CD4-positive, CD25-positive, alpha-beta regulatory T cell (primary cell): ENCODE measurements at regions not wholly inside any gene's neighbourhood (a gene's known extent, or its start where the extent isn't known, plus 50 kb on each side); places are given as distances from the start of the nearest gene placed in this dataset.

Experiments used
- ATAC-seq, 2 donors: fragments of 150-1000 bp; cut with Tn5 transposase; one replicate each; pipeline ENCODE4 v1.10.0; 2021; ENCODE audit warnings: low read depth in 2 of 2, moderate number of reproducible peaks in 2 of 2, moderate library complexity in 1 of 2
- DNase-seq, 3 donors: peaks; one replicate each; pipeline versions ENCODE4 v3.0.0 to v3.0.0-alpha.2; 2012 to 2022; ENCODE audit warnings: mixed read lengths in 1 of 3
- H3K27ac ChIP-seq: one replicate; pipeline ENCODE4 v1.7.0; 2013; ENCODE audit warnings: mild to moderate bottlenecking, low read length; ENCODE audit not compliant: insufficient read depth, poor library complexity, severe bottlenecking
- H3K27me3 ChIP-seq: one replicate; pipeline ENCODE4 v1.7.0; 2013; ENCODE audit warnings: low read length; ENCODE audit not compliant: control insufficient read depth, insufficient read depth
- H3K36me3 ChIP-seq: one replicate; pipeline ENCODE4 v1.7.0; 2013; ENCODE audit warnings: mild to moderate bottlenecking, low read length, moderate library complexity; ENCODE audit not compliant: control insufficient read depth, insufficient read depth
- H3K4me1 ChIP-seq: 2 replicates; pipeline ENCODE4 v1.7.0; 2013; ENCODE audit warnings: mild to moderate bottlenecking, low read length; ENCODE audit not compliant: insufficient read depth, control insufficient read depth, poor library complexity, severe bottlenecking
- H3K4me3 ChIP-seq: one replicate; pipeline ENCODE4 v1.7.0; 2013; ENCODE audit warnings: low read depth, mild to moderate bottlenecking, low read length, moderate library complexity
- H3K9me3 ChIP-seq, 2 experiments: 1 replicate in 1 of 2; 2 replicates in 1 of 2; pipeline ENCODE4 v1.7.0; 2013; ENCODE audit warnings: low read length in 2 of 2, mild to moderate bottlenecking in 1 of 2, moderate library complexity in 1 of 2; ENCODE audit not compliant: control insufficient read depth in 2 of 2
- H3K27ac Mint-ChIP-seq, 3 donors: one replicate each; pipeline ENCODE4 v1.8.0; 2020 to 2022; ENCODE audit warnings: mild to moderate bottlenecking in 3 of 3, mixed read lengths in 3 of 3, moderate library complexity in 2 of 3
- H3K27me3 Mint-ChIP-seq: one replicate; pipeline ENCODE4 v1.8.0; 2022; ENCODE audit warnings: mild to moderate bottlenecking, mixed read lengths
- H3K36me3 Mint-ChIP-seq: one replicate; pipeline ENCODE4 v1.8.0; 2020; ENCODE audit warnings: mixed read lengths
- H3K4me1 Mint-ChIP-seq, 4 donors: one replicate each; pipeline ENCODE4 v1.8.0; 2020 to 2022; ENCODE audit warnings: mixed read lengths in 4 of 4, mild to moderate bottlenecking in 1 of 4
- H3K4me3 Mint-ChIP-seq, 4 donors: one replicate each; pipeline ENCODE4 v1.8.0; 2020 to 2022; ENCODE audit warnings: mild to moderate bottlenecking in 4 of 4, mixed read lengths in 4 of 4, moderate library complexity in 3 of 4
- H3K9me3 Mint-ChIP-seq, 7 donors: one replicate each; pipeline ENCODE4 v1.8.0; 2020 to 2022; ENCODE audit warnings: mixed read lengths in 7 of 7, mild to moderate bottlenecking in 3 of 7, moderate library complexity in 2 of 7

DNA sequence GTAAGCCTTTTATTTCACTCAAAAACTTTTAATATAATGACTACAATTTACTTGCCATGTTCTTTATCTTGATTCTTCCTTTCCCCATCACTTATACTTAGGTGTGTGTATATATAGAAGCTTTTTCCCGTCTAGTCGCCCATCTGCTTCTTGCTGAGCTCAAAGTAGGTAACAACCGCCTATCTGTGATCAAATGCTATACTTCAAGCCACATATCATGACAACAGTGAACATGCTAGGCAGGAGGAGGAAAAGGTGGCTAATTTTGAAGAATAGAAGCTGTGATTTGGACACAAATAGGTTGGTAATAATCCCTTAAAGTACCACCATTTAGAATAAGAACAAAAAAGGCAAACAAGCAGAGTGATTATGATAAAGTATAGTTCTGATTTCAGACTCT lies 367.3 kb upstream of the CHRM2 start:
- H3K4me3 Mint-ChIP-seq: no peak overlapping the region
- H3K27ac ChIP-seq: no peak overlapping the region
- ATAC-seq (no peak), DNase-seq (no peak)
- no peaks in the 10 kb centered on the region for H3K36me3 ChIP-seq
- no peak overlapping the region for H3K4me3 ChIP-seq
- H3K9me3 Mint-ChIP-seq: peaks cover 0 to 11% (median 4%) of the 10 kb centered on the region in 7 donors
- H3K27me3 ChIP-seq: no peaks in the 10 kb centered on the region
- no peaks in the 10 kb centered on the region for H3K9me3 ChIP-seq
- H3K4me1 Mint-ChIP-seq: no peaks in the 10 kb centered on the region
- no peaks in the 10 kb centered on the region for H3K36me3 Mint-ChIP-seq
- no peak overlapping the region for H3K27ac Mint-ChIP-seq
- H3K4me1 ChIP-seq: no peaks in the 10 kb centered on the region
- no peaks in the 10 kb centered on the region for H3K27me3 Mint-ChIP-seq

DNA sequence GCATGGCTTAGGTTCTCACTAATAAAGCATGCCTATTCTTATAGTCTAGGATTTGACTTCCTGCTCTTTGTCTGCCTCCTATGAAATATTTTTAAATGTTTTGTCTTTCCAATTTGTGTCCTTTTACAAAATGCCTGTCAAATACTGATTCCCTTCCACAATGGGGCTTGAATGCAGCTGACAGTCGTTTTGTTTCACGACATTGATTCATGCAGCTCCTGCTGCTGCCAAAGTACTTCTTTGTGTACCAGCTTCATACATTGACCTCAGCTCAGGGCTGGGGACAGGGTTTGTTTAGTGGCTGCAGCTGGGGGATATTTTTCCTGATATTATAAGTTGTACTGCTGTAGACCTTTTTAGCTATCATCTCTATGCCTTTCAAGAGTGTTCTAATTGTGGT lies 371.9 kb upstream of the CHRM2 start:
- Histone ChIP-seq H3K4me3 (no peak overlapping the region), H3K27ac (no peak overlapping the region), H3K36me3 (no peaks in the 10 kb centered on the region), H3K27me3 (no peaks in the 10 kb centered on the region), H3K4me1 (no peaks in the 10 kb centered on the region), H3K9me3 (no peaks in the 10 kb centered on the region)
- H3K4me1 Mint-ChIP-seq: no peaks in the 10 kb centered on the region
- no peak for DNase-seq
- ATAC-seq: no peak
- H3K4me3 Mint-ChIP-seq: no peak overlapping the region
- H3K27me3 Mint-ChIP-seq: no peaks in the 10 kb centered on the region
- no peaks in the 10 kb centered on the region for H3K36me3 Mint-ChIP-seq
- peaks cover 0 to 17% (median 4%) of the 10 kb centered on the region in 7 donors for H3K9me3 Mint-ChIP-seq
- H3K27ac Mint-ChIP-seq: no peak overlapping the region

DNA sequence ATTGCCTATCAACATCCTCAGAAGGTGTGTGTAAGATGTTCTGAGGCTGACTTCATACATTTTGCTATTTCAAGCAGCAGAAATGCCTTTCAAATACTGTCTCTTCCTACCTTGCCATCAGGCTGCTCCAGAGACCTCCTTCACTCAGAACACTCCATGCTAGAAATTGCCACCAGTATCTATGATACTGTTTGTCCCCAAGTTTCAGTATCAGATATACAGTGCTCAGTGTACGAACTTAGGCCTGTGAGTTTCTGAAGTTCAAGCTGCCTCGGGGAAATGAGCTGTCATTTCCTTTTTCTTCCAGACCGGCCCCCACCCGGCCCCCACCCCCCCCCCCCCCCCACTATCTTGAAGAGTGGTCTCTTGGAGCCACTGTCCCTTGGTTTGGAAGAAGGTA lies 373.4 kb upstream of the CHRM2 start:
- ATAC-seq: no peak
- no peak overlapping the region for H3K27ac ChIP-seq
- Mint-ChIP-seq H3K4me1 (no peaks in the 10 kb centered on the region), H3K4me3 (no peak overlapping the region), H3K27me3 (peaks cover 4% of the 10 kb centered on the region), H3K9me3 (peaks cover 0 to 17% (median 4%) of the 10 kb centered on the region in 7 donors), H3K27ac (no peak overlapping the region), H3K36me3 (no peaks in the 10 kb centered on the region)
- no peak overlapping the region for H3K4me3 ChIP-seq
- no peak for DNase-seq
- H3K4me1 ChIP-seq: no peaks in the 10 kb centered on the region
- H3K27me3 ChIP-seq: no peaks in the 10 kb centered on the region
- no peaks in the 10 kb centered on the region for H3K9me3 ChIP-seq
- H3K36me3 ChIP-seq: no peaks in the 10 kb centered on the region

DNA sequence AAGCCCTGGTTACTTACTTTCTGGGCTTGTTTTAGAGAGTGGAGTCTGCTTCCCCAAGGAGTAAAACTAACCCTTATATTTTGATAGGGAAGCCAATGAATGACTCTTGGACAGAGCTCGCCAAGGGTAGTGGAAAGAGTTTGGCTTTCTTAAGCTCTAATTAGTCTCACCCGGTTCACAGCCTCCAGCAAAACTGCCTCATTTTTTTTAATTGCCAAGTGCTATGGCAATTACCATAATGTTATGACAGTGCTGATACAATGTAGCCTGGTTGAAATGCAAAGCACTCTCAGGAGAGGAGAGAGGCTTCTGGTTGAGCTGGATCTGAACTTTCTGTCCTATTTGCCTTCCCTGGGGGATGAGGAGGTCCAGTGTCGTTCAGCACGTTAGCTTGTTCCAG lies 376.1 kb upstream of the CHRM2 start:
- Histone ChIP-seq H3K9me3 (no peaks in the 10 kb centered on the region), H3K4me3 (no peak overlapping the region), H3K36me3 (no peaks in the 10 kb centered on the region), H3K27me3 (no peaks in the 10 kb centered on the region), H3K27ac (no peak overlapping the region), H3K4me1 (no peaks in the 10 kb centered on the region)
- H3K27ac Mint-ChIP-seq: no peak overlapping the region
- H3K9me3 Mint-ChIP-seq: peaks cover 0 to 13% (median 2%) of the 10 kb centered on the region in 7 donors
- DNase-seq (no peak), ATAC-seq (no peak)
- no peak overlapping the region for H3K4me3 Mint-ChIP-seq
- no peaks in the 10 kb centered on the region for H3K36me3 Mint-ChIP-seq
- no peaks in the 10 kb centered on the region for H3K4me1 Mint-ChIP-seq
- H3K27me3 Mint-ChIP-seq: peaks cover 4% of the 10 kb centered on the region

DNA sequence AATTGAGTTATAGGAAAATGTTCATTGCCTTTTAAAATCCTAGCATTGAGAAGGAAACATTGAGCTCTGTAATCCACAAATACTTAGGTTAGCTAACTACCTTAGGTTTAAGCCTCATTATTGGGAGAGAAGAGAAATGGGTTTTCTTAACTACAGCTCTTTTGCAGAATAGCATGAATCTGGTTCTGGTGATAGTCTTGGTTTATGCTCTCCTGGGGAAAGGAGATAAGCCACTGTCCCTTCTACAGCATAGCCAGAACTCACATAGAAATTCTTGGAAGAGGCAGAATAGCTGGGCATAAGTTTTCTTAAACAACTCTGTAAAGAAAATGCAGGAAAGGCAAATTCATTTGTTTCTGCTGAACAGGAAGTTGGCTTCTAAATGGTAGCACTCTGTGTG lies 378.6 kb upstream of the CHRM2 start:
- ATAC-seq (no peak), DNase-seq (no peak)
- no peak overlapping the region for H3K27ac ChIP-seq
- no peaks in the 10 kb centered on the region for H3K4me1 ChIP-seq
- H3K36me3 ChIP-seq: no peaks in the 10 kb centered on the region
- peaks cover 0 to 14% (median 2%) of the 10 kb centered on the region in 7 donors for H3K9me3 Mint-ChIP-seq
- no peak overlapping the region for H3K4me3 ChIP-seq
- H3K9me3 ChIP-seq: no peaks in the 10 kb centered on the region
- peaks cover 4% of the 10 kb centered on the region for H3K27me3 Mint-ChIP-seq
- no peak overlapping the region for H3K27ac Mint-ChIP-seq
- no peaks in the 10 kb centered on the region for H3K27me3 ChIP-seq
- H3K36me3 Mint-ChIP-seq: no peaks in the 10 kb centered on the region
- H3K4me1 Mint-ChIP-seq: no peaks in the 10 kb centered on the region
- H3K4me3 Mint-ChIP-seq: no peak overlapping the region

DNA sequence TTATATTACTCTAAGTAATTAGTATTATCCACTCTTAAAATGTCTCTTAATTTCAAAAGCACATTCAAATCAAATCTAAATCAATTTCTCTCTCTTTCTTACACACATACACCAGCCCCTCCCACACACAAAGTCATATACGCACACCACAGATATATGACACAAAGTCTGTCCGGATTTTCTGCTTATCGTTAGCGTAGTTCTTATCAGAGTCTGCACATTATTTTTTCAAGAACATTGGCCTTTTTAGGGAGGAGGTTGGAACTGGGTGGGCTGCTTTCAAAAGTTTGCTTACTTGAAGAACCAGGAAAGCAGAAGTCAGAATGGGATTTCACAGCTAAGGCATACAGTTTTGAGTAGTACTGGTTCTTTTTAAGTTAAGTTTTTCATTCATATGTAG lies 387.6 kb upstream of the CHRM2 start:
- no peak overlapping the region for H3K4me3 ChIP-seq
- H3K27me3 Mint-ChIP-seq: no peaks in the 10 kb centered on the region
- no peaks in the 10 kb centered on the region for H3K4me1 Mint-ChIP-seq
- H3K36me3 Mint-ChIP-seq: no peaks in the 10 kb centered on the region
- H3K27ac ChIP-seq: no peak overlapping the region
- no peaks in the 10 kb centered on the region for H3K27me3 ChIP-seq
- no peaks in the 10 kb centered on the region for H3K4me1 ChIP-seq
- H3K4me3 Mint-ChIP-seq: no peak overlapping the region
- no peak overlapping the region for H3K27ac Mint-ChIP-seq
- ATAC-seq: no peak
- H3K9me3 Mint-ChIP-seq: peaks cover 0 to 14% (median 5%) of the 10 kb centered on the region in 7 donors
- no peaks in the 10 kb centered on the region for H3K36me3 ChIP-seq
- no peaks in the 10 kb centered on the region for H3K9me3 ChIP-seq
- no peak for DNase-seq

DNA sequence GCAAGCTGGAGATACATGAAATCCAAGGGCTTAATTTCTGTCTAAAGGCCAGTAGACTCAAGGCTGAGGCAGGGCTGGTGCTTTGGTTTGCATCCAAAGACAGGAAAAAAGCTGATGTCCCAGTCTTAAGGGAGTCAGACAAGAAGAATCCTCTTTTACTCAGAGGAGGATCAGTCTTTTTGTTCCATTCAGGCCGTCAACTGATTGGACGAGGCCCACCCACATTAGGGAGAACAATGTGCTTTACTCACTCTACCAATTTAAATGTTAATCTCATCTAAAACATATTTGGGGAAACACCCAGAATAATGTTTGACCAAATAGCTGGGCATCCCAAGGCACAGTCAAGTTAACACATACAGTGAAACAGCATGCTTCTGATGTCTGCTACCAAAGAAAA lies 388.5 kb upstream of the CHRM2 start:
- Mint-ChIP-seq H3K4me1 (no peaks in the 10 kb centered on the region), H3K4me3 (no peak overlapping the region), H3K9me3 (peaks cover 0 to 15% (median 7%) of the 10 kb centered on the region in 7 donors), H3K27ac (no peak overlapping the region), H3K27me3 (no peaks in the 10 kb centered on the region), H3K36me3 (no peaks in the 10 kb centered on the region)
- DNase-seq (no peak), ATAC-seq (no peak)
- Histone ChIP-seq H3K36me3 (no peaks in the 10 kb centered on the region), H3K4me3 (no peak overlapping the region), H3K27ac (no peak overlapping the region), H3K27me3 (no peaks in the 10 kb centered on the region), H3K4me1 (no peaks in the 10 kb centered on the region), H3K9me3 (no peaks in the 10 kb centered on the region)

DNA sequence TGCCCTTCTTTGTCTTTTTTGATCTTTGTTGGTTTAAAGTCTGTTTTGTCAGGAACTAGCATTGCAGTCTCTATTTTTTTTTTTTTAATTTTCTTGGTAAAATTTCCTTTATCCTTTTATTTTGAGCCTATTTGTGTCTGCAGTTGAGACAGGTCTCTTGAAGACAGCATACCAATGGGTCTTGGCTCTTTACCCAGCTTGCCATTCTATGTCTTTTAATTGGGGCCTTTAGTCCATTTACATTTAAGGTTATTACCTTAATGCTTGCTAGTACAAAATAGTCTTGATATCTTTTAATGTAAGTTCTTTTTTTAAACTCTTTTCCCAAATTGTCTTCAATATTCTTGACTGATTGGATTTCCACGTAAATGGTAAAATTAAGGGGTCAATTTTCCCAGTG lies 398.3 kb upstream of the CHRM2 start:
- no peaks in the 10 kb centered on the region for H3K4me1 Mint-ChIP-seq
- peaks cover 3 to 15% of the 10 kb centered on the region in 2 experiments for H3K9me3 ChIP-seq
- H3K36me3 Mint-ChIP-seq: no peaks in the 10 kb centered on the region
- DNase-seq (no peak), ATAC-seq (no peak)
- no peaks in the 10 kb centered on the region for H3K4me1 ChIP-seq
- H3K27me3 Mint-ChIP-seq: no peaks in the 10 kb centered on the region
- no peak overlapping the region for H3K4me3 ChIP-seq
- no peak overlapping the region for H3K27ac ChIP-seq
- H3K27ac Mint-ChIP-seq: no peak overlapping the region
- H3K4me3 Mint-ChIP-seq: no peak overlapping the region
- no peaks in the 10 kb centered on the region for H3K36me3 ChIP-seq
- H3K9me3 Mint-ChIP-seq: peaks cover 1 to 32% (median 6%) of the 10 kb centered on the region in 7 donors
- no peaks in the 10 kb centered on the region for H3K27me3 ChIP-seq
